ENCODE measurements at regions not wholly inside any gene's neighbourhood (a gene's known extent, or its start where the extent isn't known, plus 50 kb on each side); places are given as distances from the start of the nearest gene placed in this dataset.

DNA sequence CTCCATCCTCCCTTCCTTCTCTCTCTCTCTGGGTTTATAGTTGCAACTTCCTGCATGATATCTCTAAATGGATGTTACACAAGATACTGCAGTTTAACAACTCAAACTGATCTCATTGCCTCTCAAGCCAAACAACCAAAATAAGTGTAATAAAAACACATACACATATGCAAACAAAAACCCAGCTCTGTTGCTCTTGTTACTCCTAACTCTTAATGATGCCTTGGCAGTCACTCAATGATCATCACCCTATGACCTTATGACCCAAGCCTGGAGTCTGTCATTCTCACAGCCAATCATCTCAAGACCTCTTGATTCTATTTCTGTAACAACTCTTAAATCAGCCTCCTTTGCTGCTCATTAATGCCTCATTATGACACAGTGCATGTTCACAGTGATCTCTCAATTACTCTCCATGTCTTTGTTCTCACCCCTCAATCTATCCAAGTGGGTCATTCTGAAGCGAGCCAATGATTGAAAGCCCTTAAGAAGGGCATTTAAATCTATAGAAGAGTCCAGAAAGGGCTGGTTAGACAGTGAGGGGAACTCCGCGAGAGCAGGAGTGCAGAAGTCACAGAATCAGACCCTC lies 210.9 kb downstream of the INHBA start:
- no peak for DNase-seq (ENCODE audit: low spot score)
- no peak overlapping the region for H3K4me2 ChIP-seq
- no peak overlapping the region for H3K27ac ChIP-seq
- no peaks in the 10 kb centered on the region for H4K20me1 ChIP-seq (ENCODE audit: insufficient read depth, poor library complexity, severe bottlenecking)
- no peaks in the 10 kb centered on the region for H3K9me3 ChIP-seq (ENCODE audit: low read depth)
- H3K79me2 ChIP-seq, result no peaks in the 10 kb centered on the region
- WGBS (ENCODE audit: low lambda C conversion rate, missing lambda C conversion rate), result 80% methylated on average over 3 of the region's 3 CpGs
- no peaks in the 10 kb centered on the region for H3K36me3 ChIP-seq (replicated peaks; ENCODE audit: insufficient read depth, low read depth)
- peaks cover 4% of the 10 kb centered on the region for H3K4me1 ChIP-seq (ENCODE audit: insufficient read depth)
- H3K4me3 ChIP-seq, result no peak overlapping the region
- H3K27me3 ChIP-seq, result no peaks in the 10 kb centered on the region
- H2AFZ ChIP-seq, result no peak overlapping the region
- no peak for TF ChIP-seq EZH2phosphoT487 (IDR thresholded peaks at IDR 0.05; ENCODE audit: low read depth, severe bottlenecking, unreplicated experiment)
- TF ChIP-seq, protein P1, sequence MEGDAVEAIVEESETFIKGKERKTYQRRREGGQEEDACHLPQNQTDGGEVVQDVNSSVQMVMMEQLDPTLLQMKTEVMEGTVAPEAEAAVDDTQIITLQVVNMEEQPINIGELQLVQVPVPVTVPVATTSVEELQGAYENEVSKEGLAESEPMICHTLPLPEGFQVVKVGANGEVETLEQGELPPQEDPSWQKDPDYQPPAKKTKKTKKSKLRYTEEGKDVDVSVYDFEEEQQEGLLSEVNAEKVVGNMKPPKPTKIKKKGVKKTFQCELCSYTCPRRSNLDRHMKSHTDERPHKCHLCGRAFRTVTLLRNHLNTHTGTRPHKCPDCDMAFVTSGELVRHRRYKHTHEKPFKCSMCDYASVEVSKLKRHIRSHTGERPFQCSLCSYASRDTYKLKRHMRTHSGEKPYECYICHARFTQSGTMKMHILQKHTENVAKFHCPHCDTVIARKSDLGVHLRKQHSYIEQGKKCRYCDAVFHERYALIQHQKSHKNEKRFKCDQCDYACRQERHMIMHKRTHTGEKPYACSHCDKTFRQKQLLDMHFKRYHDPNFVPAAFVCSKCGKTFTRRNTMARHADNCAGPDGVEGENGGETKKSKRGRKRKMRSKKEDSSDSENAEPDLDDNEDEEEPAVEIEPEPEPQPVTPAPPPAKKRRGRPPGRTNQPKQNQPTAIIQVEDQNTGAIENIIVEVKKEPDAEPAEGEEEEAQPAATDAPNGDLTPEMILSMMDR (IDR thresholded peaks at IDR 0.05; ENCODE audit: poor library complexity), result no peak
- no peak for TF ChIP-seq EZH2 (IDR thresholded peaks at IDR 0.05; ENCODE audit: borderline replicate concordance)
- no peaks in the 10 kb centered on the region for H3K9me2 ChIP-seq (replicated peaks; ENCODE audit: insufficient read depth)

DNA sequence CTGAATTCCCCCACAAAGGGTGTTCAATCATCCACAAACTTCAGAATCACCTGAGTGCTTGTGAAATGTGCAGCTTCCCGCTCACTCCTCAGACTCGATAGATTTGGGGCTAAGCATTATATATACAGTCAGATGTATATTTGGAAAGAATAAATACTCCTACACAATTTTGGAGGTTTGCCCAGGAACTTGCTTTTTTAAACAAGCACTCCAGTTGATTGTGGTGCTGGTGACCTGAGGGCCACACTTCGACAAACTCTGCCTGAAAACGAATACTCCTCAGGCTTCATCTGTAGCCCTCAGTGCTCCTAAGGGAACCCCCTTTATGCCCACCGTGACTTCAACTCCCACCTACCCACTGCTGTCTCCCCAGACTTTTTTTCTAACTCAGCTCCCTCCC lies 211.6 kb downstream of the INHBA start:
- no peak overlapping the region for H3K4me3 ChIP-seq
- H2AFZ ChIP-seq, result no peak overlapping the region
- H3K36me3 ChIP-seq (replicated peaks; ENCODE audit: insufficient read depth, low read depth), result no peaks in the 10 kb centered on the region
- peaks cover 4% of the 10 kb centered on the region for H3K4me1 ChIP-seq (ENCODE audit: insufficient read depth)
- no peaks in the 10 kb centered on the region for H3K27me3 ChIP-seq
- TF ChIP-seq EZH2phosphoT487 (IDR thresholded peaks at IDR 0.05; ENCODE audit: low read depth, severe bottlenecking, unreplicated experiment) (no peak), EZH2 (IDR thresholded peaks at IDR 0.05; ENCODE audit: borderline replicate concordance) (no peak)
- TF ChIP-seq, protein P1 (IDR thresholded peaks at IDR 0.05; ENCODE audit: poor library complexity), result no peak
- no peak overlapping the region for H3K27ac ChIP-seq
- WGBS (ENCODE audit: low lambda C conversion rate, missing lambda C conversion rate), result 62% methylated on average over 5 of the region's 5 CpGs
- no peaks in the 10 kb centered on the region for H3K79me2 ChIP-seq
- H3K9me2 ChIP-seq (replicated peaks; ENCODE audit: insufficient read depth), result no peaks in the 10 kb centered on the region
- no peak for DNase-seq (ENCODE audit: low spot score)
- H3K9me3 ChIP-seq (ENCODE audit: low read depth), result no peaks in the 10 kb centered on the region
- peak overlapping the region; percentile 29 for H3K4me2 ChIP-seq
- no peaks in the 10 kb centered on the region for H4K20me1 ChIP-seq (ENCODE audit: insufficient read depth, poor library complexity, severe bottlenecking)

- Histone ChIP-seq H3K27ac (no peak overlapping the region), H3K36me3 (replicated peaks; ENCODE audit: insufficient read depth, low read depth) (no peaks in the 10 kb centered on the region), H3K9me3 (ENCODE audit: low read depth) (no peaks in the 10 kb centered on the region), H3K27me3 (no peaks in the 10 kb centered on the region), H4K20me1 (ENCODE audit: insufficient read depth, poor library complexity, severe bottlenecking) (no peaks in the 10 kb centered on the region), H3K4me1 (ENCODE audit: insufficient read depth) (peaks cover 4% of the 10 kb centered on the region), H3K4me3 (no peak overlapping the region), H3K4me2 (no peak overlapping the region), H3K79me2 (no peaks in the 10 kb centered on the region), H2AFZ (no peak overlapping the region), H3K9me2 (replicated peaks; ENCODE audit: insufficient read depth) (no peaks in the 10 kb centered on the region)
- WGBS (ENCODE audit: low lambda C conversion rate, missing lambda C conversion rate), result 93% methylated on average over 2 of the region's 2 CpGs
- DNase-seq (ENCODE audit: low spot score), result no peak
- TF ChIP-seq EZH2phosphoT487 (IDR thresholded peaks at IDR 0.05; ENCODE audit: low read depth, severe bottlenecking, unreplicated experiment) (no peak), EZH2 (IDR thresholded peaks at IDR 0.05; ENCODE audit: borderline replicate concordance) (no peak)
- TF ChIP-seq, protein P1 (IDR thresholded peaks at IDR 0.05; ENCODE audit: poor library complexity), result no peak
These were observed 213.0 kb downstream of the INHBA start for GRCh38 chr7:41489885-41490284.
